CD14-positive monocyte (primary cell): ENCODE measurements at regions not wholly inside any gene's neighbourhood (a gene's known extent, or its start where the extent isn't known, plus 50 kb on each side); places are given as distances from the start of the nearest gene placed in this dataset.

Experiments
- DNase-seq, 3 donors: peaks; one replicate each; pipeline ENCODE4 v3.0.0-alpha.2; 2011 to 2022
- H2AFZ ChIP-seq: 2 replicates; pipeline ENCODE4 v1.6.0; 2012; ENCODE audit warnings: mild to moderate bottlenecking, low read depth, low read length, inconsistent platforms; ENCODE audit not compliant: insufficient read depth, poor library complexity, severe bottlenecking
- H3K27ac ChIP-seq, 2 donors: 1 replicate in 1 of 2; 2 replicates in 1 of 2; pipeline ENCODE4 v1.5.1; 2012 to 2013; ENCODE audit warnings: low read length in 2 of 2, control low read depth in 1 of 2, inconsistent platforms in 1 of 2, low read depth in 1 of 2, mild to moderate bottlenecking in 1 of 2
- H3K27me3 ChIP-seq, 2 donors: one replicate each; pipeline versions ENCODE4 v1.6.0 to v1.6.1; 2011 to 2013; ENCODE audit warnings: low read length in 2 of 2; ENCODE audit not compliant: control insufficient read depth in 2 of 2, insufficient read depth in 2 of 2
- H3K36me3 ChIP-seq, 2 donors: replicated peaks in 1 of 2; 1 replicate in 1 of 2; 2 replicates in 1 of 2; pipeline versions ENCODE4 v1.5.1 to v1.6.1; 2012 to 2013; ENCODE audit warnings: low read length in 2 of 2, control low read depth in 1 of 2, inconsistent platforms in 1 of 2, mild to moderate bottlenecking in 1 of 2; ENCODE audit not compliant: insufficient read depth in 2 of 2, control insufficient read depth in 1 of 2
- H3K4me1 ChIP-seq, 2 donors: 1 replicate in 1 of 2; 2 replicates in 1 of 2; pipeline versions ENCODE4 v1.5.1 to v1.6.1; 2012 to 2013; ENCODE audit warnings: low read length in 2 of 2, control low read depth in 1 of 2, inconsistent platforms in 1 of 2, mild to moderate bottlenecking in 1 of 2, moderate library complexity in 1 of 2; ENCODE audit not compliant: insufficient read depth in 2 of 2, control insufficient read depth in 1 of 2
- H3K4me2 ChIP-seq: replicated peaks from 2 replicates; pipeline ENCODE3; 2012; ENCODE audit warnings: low read length, moderate library complexity, mild to moderate bottlenecking; ENCODE audit not compliant: poor library complexity, severe bottlenecking; ENCODE audit errors: extremely low read depth
- H3K4me3 ChIP-seq, 3 experiments: fragments of 200-600 bp in 1 of 3; sonication (generic) in 1 of 3; replicated peaks in 1 of 3; 1 replicate in 2 of 3; 2 replicates in 1 of 3; pipeline ENCODE4 v1.5.1; 2011 to 2013; ENCODE audit warnings: low read length in 3 of 3, mild to moderate bottlenecking in 3 of 3, control low read depth in 2 of 3, low read depth in 2 of 3, inconsistent platforms in 1 of 3, moderate library complexity in 1 of 3
- H3K79me2 ChIP-seq: 2 replicates; pipeline ENCODE4 v1.6.0; 2012; ENCODE audit warnings: mild to moderate bottlenecking, control low read depth, inconsistent platforms, low read length, moderate library complexity; ENCODE audit not compliant: insufficient read depth
- H3K9ac ChIP-seq: 2 replicates; pipeline ENCODE4 v1.6.0; 2017; ENCODE audit warnings: low read length, mild to moderate bottlenecking; ENCODE audit not compliant: insufficient read depth, poor library complexity, severe bottlenecking
- H3K9me3 ChIP-seq, 2 donors: replicated peaks in 1 of 2; 1 replicate in 1 of 2; 2 replicates in 1 of 2; pipeline versions ENCODE4 v1.5.1 to v1.6.1; 2012 to 2013; ENCODE audit warnings: low read length in 2 of 2, control low read depth in 1 of 2; ENCODE audit not compliant: control insufficient read depth in 1 of 2, insufficient read depth in 1 of 2
- H4K20me1 ChIP-seq: 2 replicates; pipeline ENCODE4 v1.6.0; 2012; ENCODE audit warnings: mild to moderate bottlenecking, low read length, control low read depth, moderate library complexity; ENCODE audit not compliant: insufficient read depth
- H3K27ac Mint-ChIP-seq, 7 donors: one replicate each; pipeline ENCODE4 v1.8.0; 2020; ENCODE audit warnings: mild to moderate bottlenecking in 7 of 7, mixed read lengths in 7 of 7, moderate library complexity in 6 of 7, inconsistent platforms in 2 of 7
- H3K27me3 Mint-ChIP-seq, 3 donors: one replicate each; pipeline ENCODE4 v1.8.0; 2021 to 2022; ENCODE audit warnings: low read depth in 3 of 3, mild to moderate bottlenecking in 3 of 3, mixed read lengths in 3 of 3, moderate library complexity in 3 of 3, inconsistent platforms in 1 of 3
- H3K36me3 Mint-ChIP-seq, 2 donors: one replicate each; pipeline ENCODE4 v1.8.0; 2020; ENCODE audit warnings: mixed read lengths in 2 of 2, inconsistent platforms in 1 of 2, mild to moderate bottlenecking in 1 of 2
- H3K4me1 Mint-ChIP-seq: one replicate; pipeline ENCODE4 v1.8.0; 2020; ENCODE audit warnings: mild to moderate bottlenecking, mixed read lengths
- H3K4me3 Mint-ChIP-seq, 2 donors: one replicate each; pipeline ENCODE4 v1.8.0; 2020; ENCODE audit warnings: mild to moderate bottlenecking in 2 of 2, mixed read lengths in 2 of 2, moderate library complexity in 1 of 2
- H3K9me3 Mint-ChIP-seq, 7 donors: one replicate each; pipeline ENCODE4 v1.8.0; 2020 to 2022; ENCODE audit warnings: mixed read lengths in 7 of 7, mild to moderate bottlenecking in 6 of 7, moderate library complexity in 6 of 7, inconsistent platforms in 2 of 7
- CTCF ChIP-seq: fragments of 200-600 bp; IDR thresholded peaks from one replicate; pipeline ENCODE4 v1.8.0; 2022; ENCODE audit warnings: antibody characterized with exemption, mild to moderate bottlenecking
- WGBS: methylation state at CpG from one replicate; pipeline ENCODE4 v1.1.5; 2013; ENCODE audit warnings: missing lambda C conversion rate; ENCODE audit not compliant: insufficient coverage; 5-methylcytosine and 5-hydroxymethylcytosine counted together
- intact Hi-C, 2 donors: fragments of 100-400 bp; cut with micrococcal nuclease; formaldehyde crosslinking; loops; one replicate each; pipeline versions ENCODE4 v1.15.0 to v1.15.1; 2023

GRCh38 chr5:13179407-13180087 is 764.9 kb downstream of the DNAH5 start:
- no peak overlapping the region for H2AFZ ChIP-seq
- H3K4me2 ChIP-seq: no peak overlapping the region
- Mint-ChIP-seq H3K4me1 (no peaks in the 10 kb centered on the region), H3K27ac (no peak overlapping the region), H3K36me3 (no peaks in the 10 kb centered on the region), H3K9me3 (peaks cover 0 to 7% (median 0%) of the 10 kb centered on the region in 7 donors), H3K4me3 (no peak overlapping the region), H3K27me3 (peaks cover 0 to 1% (median 0%) of the 10 kb centered on the region in 3 donors)
- WGBS: no CpG with 5 or more reads among the region's 5 CpGs
- no peak for DNase-seq
- no peak for TF ChIP-seq CTCF
- peaks cover 0 to 5% of the 10 kb centered on the region in 2 donors for H3K9me3 ChIP-seq
- H3K4me3 ChIP-seq: no peak overlapping the region
- no peaks in the 10 kb centered on the region for H3K4me1 ChIP-seq
- H3K27ac ChIP-seq: no peak overlapping the region
- intact Hi-C loops: no loop called here
- H3K79me2 ChIP-seq: no peaks in the 10 kb centered on the region
- no peaks in the 10 kb centered on the region for H4K20me1 ChIP-seq
- H3K36me3 ChIP-seq: no peaks in the 10 kb centered on the region
- no peak overlapping the region for H3K9ac ChIP-seq
- H3K27me3 ChIP-seq: no peaks in the 10 kb centered on the region

GRCh38 chr5:13143630-13144029 is 800.9 kb downstream of the DNAH5 start:
- H3K27ac Mint-ChIP-seq: no peak overlapping the region
- WGBS: 83% methylated on average over 1 of the region's 1 CpG
- no peak for DNase-seq
- no peaks in the 10 kb centered on the region for H3K4me1 ChIP-seq
- H3K27ac ChIP-seq: no peak overlapping the region
- peaks cover 4 to 6% of the 10 kb centered on the region in 2 donors for H3K9me3 ChIP-seq
- no peak overlapping the region for H2AFZ ChIP-seq
- no peaks in the 10 kb centered on the region for H3K79me2 ChIP-seq
- H3K4me1 Mint-ChIP-seq: no peaks in the 10 kb centered on the region
- no peaks in the 10 kb centered on the region for H3K36me3 Mint-ChIP-seq
- H3K27me3 Mint-ChIP-seq: no peaks in the 10 kb centered on the region
- H3K9ac ChIP-seq: no peak overlapping the region
- H3K27me3 ChIP-seq: no peaks in the 10 kb centered on the region
- no peaks in the 10 kb centered on the region for H3K36me3 ChIP-seq
- intact Hi-C loops: no loop called here
- peaks cover 3 to 14% (median 4%) of the 10 kb centered on the region in 7 donors for H3K9me3 Mint-ChIP-seq
- no peak for TF ChIP-seq CTCF
- no peak overlapping the region for H3K4me3 ChIP-seq
- no peak overlapping the region for H3K4me3 Mint-ChIP-seq
- H3K4me2 ChIP-seq: no peak overlapping the region
- H4K20me1 ChIP-seq: no peaks in the 10 kb centered on the region
